Spleen (tissue), 11 donors: ENCODE measurements at regions not wholly inside any gene's neighbourhood (a gene's known extent, or its start where the extent isn't known, plus 50 kb on each side); places are given as distances from the start of the nearest gene placed in this dataset.

ENCODE experiments used
- DNase-seq: peaks from one replicate; pipeline ENCODE4 v3.0.0-alpha.2; 2020
- H3K27ac ChIP-seq, 8 donors: fragments of 200-600 bp; sonication (generic) in 7 of 8; 1 replicate in 4 of 8; 2 replicates in 4 of 8; pipeline versions ENCODE4 v1.5.0 to v1.8.0; 2016 to 2021; ENCODE audit warnings: inconsistent platforms in 4 of 8, mild to moderate bottlenecking in 4 of 8, moderate library complexity in 1 of 8
- H3K27me3 ChIP-seq, 7 donors: fragments of 200-600 bp; sonication (generic) in 6 of 7; replicated peaks in 1 of 7; 1 replicate in 4 of 7; 2 replicates in 3 of 7; pipeline versions ENCODE4 v1.5.0 to v1.8.0; 2016 to 2021; ENCODE audit warnings: inconsistent platforms in 3 of 7, mild to moderate bottlenecking in 1 of 7
- H3K36me3 ChIP-seq, 6 donors: fragments of 200-600 bp; sonication (generic) in 5 of 6; 1 replicate in 4 of 6; 2 replicates in 2 of 6; pipeline versions ENCODE4 v1.5.0 to v1.8.0; 2016 to 2021; ENCODE audit warnings: inconsistent platforms in 2 of 6
- H3K4me1 ChIP-seq, 6 donors: fragments of 200-600 bp; sonication (generic) in 5 of 6; 1 replicate in 3 of 6; 2 replicates in 3 of 6; pipeline versions ENCODE4 v1.5.0 to v1.8.0; 2016 to 2021; ENCODE audit warnings: inconsistent platforms in 3 of 6
- H3K4me3 ChIP-seq, 8 donors: fragments of 200-600 bp; sonication (generic) in 7 of 8; 1 replicate in 4 of 8; 2 replicates in 4 of 8; pipeline versions ENCODE4 v1.5.0 to v1.8.0; 2016 to 2021; ENCODE audit warnings: inconsistent platforms in 4 of 8, mild to moderate bottlenecking in 4 of 8, moderate library complexity in 2 of 8
- H3K9me3 ChIP-seq, 8 donors: fragments of 200-600 bp; sonication (generic) in 7 of 8; 1 replicate in 4 of 8; 2 replicates in 4 of 8; pipeline versions ENCODE4 v1.5.0 to v1.8.0; 2016 to 2021; ENCODE audit warnings: inconsistent platforms in 4 of 8
- POLR2A ChIP-seq, 3 donors: fragments of 450-650 bp; IDR thresholded peaks; one replicate each; pipeline ENCODE4 v1.5.1; 2017; ENCODE audit warnings: antibody characterized with exemption in 3 of 3, mild to moderate bottlenecking in 1 of 3
- POLR2AphosphoS5 ChIP-seq, 3 donors: sonication (generic); formaldehyde crosslinking; IDR thresholded peaks; one replicate each; pipeline ENCODE4 v1.5.1; 2017; ENCODE audit warnings: antibody characterized with exemption in 3 of 3
- WGBS, 5 donors: extraction: QIAGEN DNeasy Blood & Tissue Kit in 3 of 5; methylation state at CpG; one replicate each; pipeline versions ENCODE4 v1.1.5 to v1.1.7; 2013 to 2018; 5-methylcytosine and 5-hydroxymethylcytosine counted together
- intact Hi-C: fragments of 100-400 bp; cut with DNase I; formaldehyde crosslinking; loops from one replicate; pipeline ENCODE4 v1.15.0; 2023; ENCODE audit warnings: low total_unique reads
- TF ChIP-seq, protein P1 (sequence below), 11 experiments: fragments of 200-600 bp in 7 of 11; fragments of 450-650 bp in 4 of 11; sonication (generic) in 4 of 11; IDR thresholded peaks in 8 of 11; conservative IDR thresholded peaks in 3 of 11; 1 replicate in 7 of 11; 2 replicates in 4 of 11; pipeline versions ENCODE4 v1.4.0 to v1.8.0; 2016 to 2021; ENCODE audit warnings: antibody characterized with exemption in 11 of 11, inconsistent platforms in 4 of 11, mild to moderate bottlenecking in 1 of 11
- donor health status: healthy with polysubstance abuse.
- donor health status: DM: no; HTN: no; CAD: no; lungs with moderate emphysema.
- donor health status: DM: no; HTN: no; CAD: no.
- donor health status: Bipolar disorder and iron deficiency.
- donor health status: healthy.
- donor health status: DM: no; HTN: no; CAD: no.
- donor health status: DM: yes; HTN: yes; CAD: no.

GRCh38 chr2:33678436-33678835, 79.3 kb upstream of the FAM98A start:
- Histone ChIP-seq H3K9me3 (no peaks in the 10 kb centered on the region), H3K27ac (no peak overlapping the region), H3K4me3 (no peak overlapping the region), H3K27me3 (peaks cover 0 to 10% (median 0%) of the 10 kb centered on the region in 7 donors), H3K36me3 (no peaks in the 10 kb centered on the region), H3K4me1 (no peaks in the 10 kb centered on the region)
- intact Hi-C loops: loop anchor here (10.0 kb wide), 1 partner anchor 1726 kb away; no protein-coding TSS in a partner anchor
- DNase-seq: no peak
- 17 to 39% (median 27%) methylated on average over 1 of the region's 1 CpG for WGBS, 5 donors
- no peak for TF ChIP-seq POLR2AphosphoS5 (IDR thresholded peaks at IDR 0.05)
- no peak for TF ChIP-seq POLR2A (IDR thresholded peaks at IDR 0.05)
- TF ChIP-seq, protein P1, sequence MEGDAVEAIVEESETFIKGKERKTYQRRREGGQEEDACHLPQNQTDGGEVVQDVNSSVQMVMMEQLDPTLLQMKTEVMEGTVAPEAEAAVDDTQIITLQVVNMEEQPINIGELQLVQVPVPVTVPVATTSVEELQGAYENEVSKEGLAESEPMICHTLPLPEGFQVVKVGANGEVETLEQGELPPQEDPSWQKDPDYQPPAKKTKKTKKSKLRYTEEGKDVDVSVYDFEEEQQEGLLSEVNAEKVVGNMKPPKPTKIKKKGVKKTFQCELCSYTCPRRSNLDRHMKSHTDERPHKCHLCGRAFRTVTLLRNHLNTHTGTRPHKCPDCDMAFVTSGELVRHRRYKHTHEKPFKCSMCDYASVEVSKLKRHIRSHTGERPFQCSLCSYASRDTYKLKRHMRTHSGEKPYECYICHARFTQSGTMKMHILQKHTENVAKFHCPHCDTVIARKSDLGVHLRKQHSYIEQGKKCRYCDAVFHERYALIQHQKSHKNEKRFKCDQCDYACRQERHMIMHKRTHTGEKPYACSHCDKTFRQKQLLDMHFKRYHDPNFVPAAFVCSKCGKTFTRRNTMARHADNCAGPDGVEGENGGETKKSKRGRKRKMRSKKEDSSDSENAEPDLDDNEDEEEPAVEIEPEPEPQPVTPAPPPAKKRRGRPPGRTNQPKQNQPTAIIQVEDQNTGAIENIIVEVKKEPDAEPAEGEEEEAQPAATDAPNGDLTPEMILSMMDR (IDR thresholded peaks at IDR 0.05 in 8 of 11, conservative IDR thresholded peaks at IDR 0.05 in 3 of 11): no peak

DNA sequence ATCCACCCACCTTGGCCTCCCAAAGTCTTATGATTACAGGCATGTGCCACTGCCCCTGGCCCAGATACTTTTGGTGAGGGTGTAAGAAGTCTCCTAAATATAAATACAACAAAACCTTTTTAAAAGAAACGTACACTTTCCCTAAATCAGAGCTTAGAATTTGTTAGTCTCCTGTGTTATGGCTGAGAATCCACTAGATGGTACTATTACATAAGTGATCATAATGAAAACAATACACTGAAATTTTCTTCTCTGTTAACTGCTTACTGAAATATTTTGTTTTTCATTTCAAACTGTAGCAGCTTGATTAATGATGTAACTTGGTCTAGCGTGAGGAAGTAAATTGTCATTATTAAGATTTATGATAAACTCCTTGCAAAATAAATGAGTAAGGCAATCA, 74.8 kb upstream of the FAM98A start:
- no peak for TF ChIP-seq POLR2A (IDR thresholded peaks at IDR 0.05)
- TF ChIP-seq, protein P1 (IDR thresholded peaks at IDR 0.05 in 8 of 11, conservative IDR thresholded peaks at IDR 0.05 in 3 of 11): peak in 4 of 11 experiments; percentile 14 to 42 (median 32)
- H3K27ac ChIP-seq: no peak overlapping the region
- WGBS, 5 donors: 7 to 11% (median 9%) methylated on average over 2 of the region's 2 CpGs
- no peak for DNase-seq
- H3K36me3 ChIP-seq: no peaks in the 10 kb centered on the region
- intact Hi-C loops: loop anchor here (10.0 kb wide), 1 partner anchor 1731 kb away; no protein-coding TSS in a partner anchor
- no peak overlapping the region for H3K4me3 ChIP-seq
- no peaks in the 10 kb centered on the region for H3K4me1 ChIP-seq
- peaks cover 0 to 10% (median 0%) of the 10 kb centered on the region in 7 donors for H3K27me3 ChIP-seq
- H3K9me3 ChIP-seq: no peaks in the 10 kb centered on the region

- 71 to 86% (median 80%) methylated on average over 1 of the region's 1 CpG for WGBS, 5 donors
- no peak for DNase-seq
- Histone ChIP-seq H3K4me1 (no peaks in the 10 kb centered on the region), H3K9me3 (no peaks in the 10 kb centered on the region), H3K36me3 (no peaks in the 10 kb centered on the region), H3K4me3 (no peak overlapping the region), H3K27me3 (peaks cover 0 to 10% (median 0%) of the 10 kb centered on the region in 7 donors), H3K27ac (no peak overlapping the region)
- no peak for TF ChIP-seq POLR2A (IDR thresholded peaks at IDR 0.05)
- no peak for TF ChIP-seq POLR2AphosphoS5 (IDR thresholded peaks at IDR 0.05)
- TF ChIP-seq, protein P1 (IDR thresholded peaks at IDR 0.05 in 8 of 11, conservative IDR thresholded peaks at IDR 0.05 in 3 of 11): no peak
- intact Hi-C loops: loop anchor here (10.0 kb wide), 1 partner anchor 1732 kb away; no protein-coding TSS in a partner anchor
These were observed 73.8 kb upstream of the FAM98A start for GRCh38 chr2:33672896-33673295.

DNA sequence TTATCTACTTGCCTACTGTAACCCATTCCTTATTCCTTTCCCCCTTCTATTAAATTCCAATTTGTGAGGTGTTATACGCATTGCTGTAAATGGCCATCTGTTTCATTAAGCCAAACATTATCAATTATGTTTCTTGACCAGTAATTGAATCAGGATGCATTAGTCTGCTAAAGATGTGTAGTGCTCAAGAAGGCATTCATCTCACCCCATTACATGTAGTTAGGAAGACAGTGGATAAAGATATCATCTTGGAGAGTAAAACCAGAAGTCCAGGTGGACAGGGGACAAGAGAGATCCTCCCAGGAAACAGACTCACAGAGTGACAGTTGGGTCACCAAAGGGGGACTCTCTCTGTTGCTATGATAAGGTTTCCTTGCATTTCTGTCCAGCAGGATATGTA, 73.3 kb upstream of the FAM98A start:
- WGBS, 5 donors: 88 to 97% (median 92%) methylated on average over 1 of the region's 1 CpG
- intact Hi-C loops: loop anchor here (10.0 kb wide), 1 partner anchor 1732 kb away; no protein-coding TSS in a partner anchor
- TF ChIP-seq, protein P1 (IDR thresholded peaks at IDR 0.05 in 8 of 11, conservative IDR thresholded peaks at IDR 0.05 in 3 of 11): no peak
- TF ChIP-seq POLR2AphosphoS5 (IDR thresholded peaks at IDR 0.05): no peak
- H3K9me3 ChIP-seq: no peaks in the 10 kb centered on the region
- no peak overlapping the region for H3K27ac ChIP-seq
- no peaks in the 10 kb centered on the region for H3K4me1 ChIP-seq
- DNase-seq: no peak
- no peaks in the 10 kb centered on the region for H3K36me3 ChIP-seq
- H3K27me3 ChIP-seq: peaks cover 0 to 10% (median 0%) of the 10 kb centered on the region in 7 donors
- H3K4me3 ChIP-seq: no peak overlapping the region
